ENCODE measurements at regions not wholly inside any gene's neighbourhood (a gene's known extent, or its start where the extent isn't known, plus 50 kb on each side); places are given as distances from the start of the nearest gene placed in this dataset.
"Not testable (repeated sequence)": the region's sequence is repeated elsewhere in the genome, so short reads cannot be mapped to it uniquely, and the experiment has no call there.

DNA sequence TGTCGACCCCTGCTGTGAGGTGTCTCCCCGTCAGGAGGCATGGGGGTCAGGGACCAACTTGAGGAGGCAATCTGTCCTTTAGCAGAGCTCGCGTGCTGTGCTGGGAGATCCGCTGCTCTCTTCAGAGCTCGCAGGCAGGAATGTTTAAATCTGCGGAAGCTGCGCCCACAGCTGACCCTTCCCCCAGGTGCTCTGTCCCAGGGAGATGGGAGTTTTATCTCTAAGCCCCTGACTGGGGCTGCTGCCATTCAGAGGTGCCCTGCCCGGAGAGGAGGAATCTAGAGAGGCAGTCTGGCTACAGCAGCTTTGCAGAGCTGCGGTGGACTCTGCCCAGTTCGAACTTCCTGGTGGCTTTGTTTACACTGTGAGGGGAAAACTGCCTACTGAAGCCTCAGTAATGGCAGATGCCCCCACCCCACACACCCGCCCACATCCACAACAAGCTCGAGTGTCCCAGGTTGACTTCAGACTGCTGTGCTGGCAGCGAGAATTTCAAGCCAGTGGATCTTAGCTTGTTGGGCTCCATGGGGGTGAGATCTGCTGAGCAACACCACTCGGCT, 133.1 kb downstream of the CENPC start:
- DNase-seq (ENCODE audit: low read depth) = not testable (repeated sequence)

DNA sequence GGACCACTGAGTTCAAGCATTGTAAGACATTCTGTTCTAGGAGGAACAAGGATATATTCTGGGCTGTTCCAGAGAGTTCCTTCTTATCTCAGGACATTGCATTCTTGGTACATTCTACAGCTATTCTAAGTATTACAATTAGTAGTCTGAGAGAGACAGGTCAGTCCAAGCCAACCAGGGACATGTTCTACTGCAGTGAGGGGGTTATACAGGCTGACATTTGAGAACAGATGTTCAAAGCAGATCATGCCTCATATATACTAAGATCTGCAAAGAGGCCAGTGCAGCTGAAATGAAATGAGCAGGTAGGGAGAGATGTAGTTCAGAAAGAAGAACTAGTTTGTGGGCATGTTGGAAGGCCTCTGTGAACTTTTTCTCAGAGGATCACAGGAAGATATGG, 142.0 kb downstream of the CENPC start:
- DNase-seq (ENCODE audit: low read depth) = no peak

- no peak for DNase-seq (ENCODE audit: low read depth)
Measured at GRCh38 chr4:67401902-67402301, 143.4 kb downstream of the CENPC start.

GRCh38 chr4:67397931-67398330, 147.4 kb downstream of the CENPC start:
- DNase-seq (ENCODE audit: low read depth) = no peak

GRCh38 chr4:67397031-67397430, 148.3 kb downstream of the CENPC start:
- no peak for DNase-seq (ENCODE audit: low read depth)

- no peak for DNase-seq (ENCODE audit: low read depth)
Measured at GRCh38 chr4:67396008-67396407, 149.3 kb downstream of the CENPC start.

- DNase-seq (ENCODE audit: low read depth) = no peak
Measured at GRCh38 chr4:67394879-67395278, 150.4 kb downstream of the CENPC start.

GRCh38 chr4:67393699-67394281, 151.5 kb downstream of the CENPC start:
- DNase-seq (ENCODE audit: low read depth) = peak; percentile 24

- no peak for DNase-seq (ENCODE audit: low read depth)
Measured at GRCh38 chr4:67393007-67393406, 152.3 kb downstream of the CENPC start.

DNA sequence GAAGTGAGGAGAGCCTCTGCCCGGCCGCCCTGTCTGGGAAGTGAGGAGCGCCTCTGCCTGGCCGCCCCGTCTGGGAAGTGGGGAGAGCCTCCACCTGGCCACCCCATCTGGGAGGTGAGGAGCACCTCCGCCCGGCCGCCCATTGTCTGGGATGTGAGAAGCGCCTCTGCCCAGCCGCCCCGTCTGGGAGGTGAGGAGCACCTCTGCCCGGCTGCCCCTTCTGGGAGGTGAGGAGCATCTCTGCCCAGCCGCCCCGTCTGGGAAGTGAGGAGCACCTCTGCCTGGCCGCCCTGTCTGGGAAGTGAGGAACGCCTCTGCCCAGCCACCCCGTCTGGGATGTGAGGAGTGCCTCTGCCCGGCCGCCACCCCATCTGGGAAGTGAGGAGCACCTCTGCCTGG, 163.9 kb downstream of the CENPC start:
- DNase-seq (ENCODE audit: low read depth) = not testable (repeated sequence)

- DNase-seq (ENCODE audit: low read depth) = not testable (repeated sequence)
Measured at GRCh38 chr4:67380702-67381405, 164.4 kb downstream of the CENPC start.

- no peak for DNase-seq (ENCODE audit: low read depth)
Measured at GRCh38 chr4:67380154-67380553, 165.1 kb downstream of the CENPC start.

- DNase-seq (ENCODE audit: low read depth) = no peak
Measured at GRCh38 chr4:67375291-67375690, 170.0 kb downstream of the CENPC start.

- no peak for DNase-seq (ENCODE audit: low read depth)
Measured at GRCh38 chr4:67371615-67372014, 173.7 kb downstream of the CENPC start.

GRCh38 chr4:67366311-67366861, 178.9 kb downstream of the CENPC start:
- DNase-seq (ENCODE audit: low read depth) = peak; percentile 14

DNA sequence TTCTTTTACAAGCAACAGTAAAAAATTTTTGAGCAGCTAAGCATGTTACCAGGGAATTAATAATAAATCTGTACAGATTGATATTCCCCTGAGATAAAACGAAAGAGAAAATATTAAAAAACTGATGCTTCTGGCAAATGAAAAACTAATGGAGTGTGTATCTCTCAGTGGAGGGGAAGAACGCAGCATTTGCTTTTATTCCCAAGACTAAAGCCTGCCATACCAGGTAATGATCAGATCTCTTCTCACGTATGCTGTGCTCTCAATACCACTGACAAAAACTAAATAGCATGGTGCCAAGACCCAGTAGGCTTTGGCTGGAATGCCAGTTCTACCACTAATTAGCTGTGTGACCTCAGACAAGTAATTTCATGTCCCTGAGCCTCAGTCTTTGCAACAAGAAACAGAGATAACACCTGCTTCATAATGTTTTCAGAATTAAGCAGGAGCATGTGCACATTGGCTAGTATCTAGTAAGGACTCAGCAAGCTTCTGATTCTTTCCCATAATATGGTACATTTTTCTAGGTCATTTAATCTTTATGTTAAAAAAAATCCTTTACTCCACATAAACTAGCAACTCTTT, 179.6 kb downstream of the CENPC start:
- no peak for DNase-seq (ENCODE audit: low read depth)

DNA sequence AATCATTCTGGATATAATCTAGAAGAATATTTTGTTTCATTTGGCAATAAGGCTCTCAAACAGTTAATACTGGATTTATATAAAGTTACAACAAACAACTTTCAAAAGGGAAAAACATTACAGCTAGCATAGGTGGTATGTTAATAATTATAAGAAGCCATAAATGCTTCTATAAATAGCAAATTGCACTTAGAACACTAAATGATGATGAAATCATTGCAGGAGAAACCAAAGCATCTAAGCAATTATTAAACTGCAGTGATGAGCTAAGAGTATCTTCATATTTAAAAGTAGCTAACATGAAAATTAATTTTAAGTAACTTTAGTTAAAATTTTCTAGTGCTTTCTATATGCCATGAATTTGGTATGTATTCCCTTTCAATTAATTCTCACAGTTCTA, 189.5 kb downstream of the CENPC start:
- no peak for DNase-seq (ENCODE audit: low read depth)

DNA sequence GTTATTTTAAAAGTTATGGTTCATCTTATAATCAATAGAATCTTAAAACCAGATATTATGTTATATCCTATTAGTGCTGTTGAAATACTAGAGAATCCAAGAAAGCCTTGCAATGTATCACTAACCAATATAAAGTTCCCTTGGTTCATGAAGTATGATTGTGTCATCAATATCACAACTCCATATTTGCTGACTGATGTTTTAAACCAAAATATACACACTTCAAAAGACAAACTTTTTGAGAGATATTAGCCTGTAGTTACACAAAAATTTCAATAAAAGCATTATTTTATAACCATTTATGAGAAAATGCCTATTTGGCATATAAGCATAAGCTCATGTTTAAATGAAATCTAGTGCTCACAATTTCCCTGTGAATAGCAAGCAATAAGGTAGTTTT, 198.6 kb downstream of the CENPC start:
- DNase-seq (ENCODE audit: low read depth) = no peak

DNA sequence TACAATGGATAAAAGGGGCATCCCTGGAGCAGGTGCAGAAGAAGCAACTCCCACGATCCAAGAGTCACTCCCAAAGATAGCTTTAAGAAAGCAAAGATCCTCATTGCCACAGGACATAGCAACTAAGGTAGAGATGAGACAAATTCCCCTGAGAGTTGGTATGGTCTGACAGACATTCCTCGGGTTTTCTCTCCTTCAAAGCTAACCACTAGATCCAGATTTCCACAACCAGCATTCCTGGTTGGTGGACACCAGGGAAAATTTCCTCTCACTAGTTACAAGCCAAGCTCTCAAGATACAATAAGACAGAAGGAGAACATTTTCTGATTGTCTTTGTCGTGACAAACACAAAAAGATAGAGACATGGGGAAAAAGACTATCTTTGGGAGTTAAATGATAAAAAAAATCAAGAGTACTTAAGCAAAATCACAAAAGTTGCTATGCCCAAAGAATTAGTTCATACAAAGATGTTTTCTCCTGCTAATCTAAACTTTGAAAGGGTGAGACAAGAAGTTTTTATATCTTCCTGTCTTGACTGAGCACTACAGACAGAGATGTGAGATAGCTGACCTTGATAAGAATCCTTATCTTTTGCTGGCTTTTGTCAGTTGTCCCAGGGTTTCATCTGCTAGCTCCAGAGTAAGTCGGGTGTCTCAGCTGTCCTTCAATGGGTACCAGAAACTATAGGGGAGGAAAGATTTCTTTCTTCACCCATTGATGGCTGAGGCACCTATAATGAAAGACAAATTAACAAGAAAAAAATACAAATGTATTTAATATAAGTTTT, 200.5 kb downstream of the CENPC start:
- DNase-seq (ENCODE audit: low read depth) = no peak

DNA sequence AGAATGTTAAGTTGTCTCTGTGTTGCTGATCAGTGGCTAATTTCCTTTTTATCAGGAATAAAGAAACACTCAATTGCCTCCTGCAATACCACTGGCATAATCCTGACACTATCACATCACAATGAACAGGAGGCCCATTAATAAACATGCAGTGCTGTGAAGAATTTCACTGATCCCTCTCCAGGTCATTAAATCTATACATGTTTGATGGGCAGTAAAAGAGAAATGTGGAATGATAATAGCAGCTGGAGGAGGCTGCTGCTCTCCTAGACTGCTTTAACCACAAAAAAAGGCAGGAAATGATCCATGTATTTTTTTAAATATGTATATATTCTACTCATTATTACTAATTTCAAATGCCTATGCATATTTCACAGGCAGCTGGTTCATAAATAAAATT, 202.1 kb downstream of the CENPC start:
- no peak for DNase-seq (ENCODE audit: low read depth)

DNA sequence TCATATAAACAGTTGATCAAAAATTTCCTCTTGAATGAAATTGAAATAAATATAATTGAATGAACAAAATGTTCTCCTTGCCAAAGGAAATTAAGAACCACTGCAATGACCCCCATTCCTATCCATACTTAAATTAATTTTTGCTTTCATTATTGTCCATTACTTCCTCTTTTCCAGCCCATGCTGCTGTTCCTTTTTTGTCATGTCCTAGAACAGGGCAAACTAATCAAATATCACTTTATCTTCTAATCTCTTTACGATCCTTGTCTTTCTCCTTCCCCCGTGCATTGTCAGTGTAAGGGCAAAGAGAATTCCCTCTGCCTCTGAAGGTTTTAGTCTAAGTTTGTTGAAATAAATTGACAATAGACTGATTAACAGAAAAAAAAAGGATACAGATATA, 203.0 kb downstream of the CENPC start:
- no peak for DNase-seq (ENCODE audit: low read depth)

DNA sequence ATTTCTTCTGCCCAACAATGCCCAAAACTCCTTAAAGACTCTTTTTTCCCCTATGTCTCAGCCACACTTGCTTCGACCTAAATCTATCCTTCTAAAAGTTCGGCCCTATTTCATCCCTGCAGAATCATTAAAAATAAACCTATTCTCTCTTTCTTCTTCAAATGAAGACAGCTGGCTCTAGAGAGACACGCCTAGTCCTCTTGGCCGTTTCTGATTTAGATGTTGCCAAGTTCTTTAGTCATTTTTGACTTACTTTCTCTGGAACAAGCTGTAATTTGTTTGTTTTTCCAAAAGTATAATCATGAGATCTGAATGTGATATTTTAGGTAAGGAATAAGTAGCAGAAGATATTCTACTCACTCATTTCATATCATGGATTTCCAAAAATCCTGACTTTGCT, 211.6 kb downstream of the CENPC start:
- no peak for DNase-seq (ENCODE audit: low read depth)
